Gastroesophageal sphincter (tissue), 4 donors: ENCODE measurements at regions not wholly inside any gene's neighbourhood (a gene's known extent, or its start where the extent isn't known, plus 50 kb on each side); places are given as distances from the start of the nearest gene placed in this dataset.
A peak's percentile ranks its signal among the peaks of the same experiment; 100 is the strongest.

Experiments used
- ATAC-seq: fragments of 150-250 bp; one replicate; pipeline ENCODE4 v1.9.1; 2016; ENCODE audit warnings: mild to moderate bottlenecking, moderate library complexity
- H3K27ac ChIP-seq, 4 donors: fragments of 200-600 bp; sonication (generic) in 3 of 4; 1 replicate in 3 of 4; 2 replicates in 1 of 4; pipeline ENCODE4 v1.5.1; 2016 to 2019
- H3K27me3 ChIP-seq: fragments of 200-600 bp; sonication (generic); one replicate; pipeline ENCODE4 v1.5.1; 2019
- H3K36me3 ChIP-seq, 2 donors: fragments of 200-600 bp; sonication (generic); one replicate each; pipeline ENCODE4 v1.5.1; 2019; ENCODE audit warnings: control low read depth in 1 of 2
- H3K4me1 ChIP-seq, 3 donors: fragments of 200-600 bp; sonication (generic); 1 replicate in 2 of 3; 2 replicates in 1 of 3; pipeline ENCODE4 v1.5.1; 2016 to 2019; ENCODE audit warnings: control low read depth in 2 of 3
- H3K4me3 ChIP-seq, 2 donors: fragments of 200-600 bp; sonication (generic); one replicate each; pipeline ENCODE4 v1.5.1; 2019; ENCODE audit warnings: mild to moderate bottlenecking in 1 of 2, moderate library complexity in 1 of 2
- H3K9me3 ChIP-seq, 3 donors: fragments of 200-600 bp; sonication (generic); one replicate each; pipeline ENCODE4 v1.5.1; 2017 to 2019; ENCODE audit warnings: control low read depth in 2 of 3
- CTCF ChIP-seq, 4 experiments: fragments of 200-600 bp in 2 of 4; fragments of 450-650 bp in 2 of 4; sonication (generic) in 1 of 4; IDR thresholded peaks; one replicate each; pipeline ENCODE4 v1.5.1; 2017 to 2019; ENCODE audit warnings: antibody characterized with exemption in 4 of 4, mild to moderate bottlenecking in 2 of 4, moderate library complexity in 2 of 4
- EP300 ChIP-seq: sonication (generic); formaldehyde crosslinking; IDR thresholded peaks from one replicate; pipeline ENCODE4 v1.6.1; 2017; ENCODE audit warnings: antibody characterized with exemption, mild to moderate bottlenecking
- POLR2A ChIP-seq, 2 donors: fragments of 450-650 bp; IDR thresholded peaks; one replicate each; pipeline ENCODE4 v1.6.1; 2017; ENCODE audit warnings: antibody characterized with exemption in 2 of 2, mild to moderate bottlenecking in 2 of 2, moderate library complexity in 1 of 2
- POLR2AphosphoS5 ChIP-seq: sonication (generic); formaldehyde crosslinking; IDR thresholded peaks from one replicate; pipeline ENCODE4 v1.6.1; 2017; ENCODE audit warnings: antibody characterized with exemption
- WGBS, 2 donors: methylation state at CpG; one replicate each; pipeline ENCODE4 v1.1.5; 2018; ENCODE audit warnings: low coverage in 1 of 2; 5-methylcytosine and 5-hydroxymethylcytosine counted together

DNA sequence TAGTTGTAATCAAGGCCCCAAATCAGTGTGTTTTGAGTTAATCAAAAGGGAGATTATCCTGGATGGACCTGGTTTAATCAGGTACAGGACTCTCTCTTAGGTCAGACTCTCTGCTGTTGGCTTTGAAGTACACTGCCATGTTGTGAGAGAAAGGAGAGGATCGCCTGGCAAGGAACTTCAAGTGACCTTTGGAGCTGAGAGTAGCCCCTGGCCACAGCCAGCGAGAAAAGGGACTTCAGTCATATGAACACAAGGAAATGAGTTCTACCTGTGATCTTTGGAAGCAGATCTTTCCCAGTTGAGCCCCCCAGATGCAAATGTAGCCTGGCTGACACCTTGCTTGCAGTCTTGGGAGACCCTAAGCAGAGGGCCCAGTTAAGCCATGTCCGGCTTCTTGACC, 68.3 kb upstream of the CPM start:
- H3K4me3 ChIP-seq, result no peak overlapping the region
- ATAC-seq, result no peak
- H3K4me1 ChIP-seq, result peaks cover 0 to 3% (median under 1%) of the 10 kb centered on the region in 3 donors
- no peak overlapping the region for H3K27ac ChIP-seq
- TF ChIP-seq POLR2A (IDR thresholded peaks at IDR 0.05) (no peak), POLR2AphosphoS5 (no peak), CTCF (IDR thresholded peaks at IDR 0.05) (no peak), EP300 (no peak)
- 100% methylated on average over 3 of the region's 3 CpGs for WGBS, 2 donors
- H3K9me3 ChIP-seq, result no peaks in the 10 kb centered on the region
- H3K27me3 ChIP-seq, result no peaks in the 10 kb centered on the region
- no peaks in the 10 kb centered on the region for H3K36me3 ChIP-seq

DNA sequence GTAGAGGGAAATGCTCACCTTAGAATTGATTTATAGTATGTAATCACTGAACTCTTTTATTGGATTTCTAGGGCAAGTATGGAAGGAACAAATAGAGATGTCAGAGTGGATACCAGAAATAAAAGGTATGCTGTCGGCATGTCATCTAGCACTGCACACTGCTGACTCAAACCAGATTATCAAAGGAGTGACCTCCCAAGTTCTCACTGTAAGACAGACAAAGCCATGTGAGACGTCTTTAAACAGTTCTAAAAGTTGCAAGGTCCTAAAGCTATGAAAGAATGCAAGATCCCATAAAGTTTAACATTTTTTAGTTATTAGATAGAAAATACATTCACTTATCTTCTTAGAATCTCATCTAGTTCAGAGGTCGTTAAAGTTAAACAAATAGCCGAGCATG, 70.0 kb upstream of the CPM start:
- H3K4me1 ChIP-seq, result peaks cover 4 to 20% (median 4%) of the 10 kb centered on the region in 3 donors
- WGBS, 2 donors, result 91 to 92% methylated on average over 4 of the region's 4 CpGs
- ATAC-seq, result no peak

GRCh38 chr12:69003991-69004390, 71.0 kb upstream of the CPM start:
- no peaks in the 10 kb centered on the region for H3K27me3 ChIP-seq
- ATAC-seq, result no peak
- no peaks in the 10 kb centered on the region for H3K36me3 ChIP-seq
- H3K4me1 ChIP-seq, result peaks cover 4 to 26% (median 4%) of the 10 kb centered on the region in 3 donors
- WGBS, 2 donors, result 78 to 86% methylated on average over 1 to 2 of the region's 2 CpGs
- H3K4me3 ChIP-seq, result no peak overlapping the region
- TF ChIP-seq POLR2AphosphoS5 (no peak), EP300 (no peak)
- no peak overlapping the region for H3K27ac ChIP-seq
- H3K9me3 ChIP-seq, result no peaks in the 10 kb centered on the region

More for the DNA sequence above, 70.0 kb upstream of the CPM start:
- no peaks in the 10 kb centered on the region for H3K9me3 ChIP-seq
- H3K27ac ChIP-seq, result no peak overlapping the region
- no peaks in the 10 kb centered on the region for H3K27me3 ChIP-seq
- H3K4me3 ChIP-seq, result no peak overlapping the region
- no peak for TF ChIP-seq EP300
- no peak for TF ChIP-seq POLR2AphosphoS5
- TF ChIP-seq POLR2A (IDR thresholded peaks at IDR 0.05), result no peak
- TF ChIP-seq CTCF (IDR thresholded peaks at IDR 0.05), result no peak
- H3K36me3 ChIP-seq, result no peaks in the 10 kb centered on the region

DNA sequence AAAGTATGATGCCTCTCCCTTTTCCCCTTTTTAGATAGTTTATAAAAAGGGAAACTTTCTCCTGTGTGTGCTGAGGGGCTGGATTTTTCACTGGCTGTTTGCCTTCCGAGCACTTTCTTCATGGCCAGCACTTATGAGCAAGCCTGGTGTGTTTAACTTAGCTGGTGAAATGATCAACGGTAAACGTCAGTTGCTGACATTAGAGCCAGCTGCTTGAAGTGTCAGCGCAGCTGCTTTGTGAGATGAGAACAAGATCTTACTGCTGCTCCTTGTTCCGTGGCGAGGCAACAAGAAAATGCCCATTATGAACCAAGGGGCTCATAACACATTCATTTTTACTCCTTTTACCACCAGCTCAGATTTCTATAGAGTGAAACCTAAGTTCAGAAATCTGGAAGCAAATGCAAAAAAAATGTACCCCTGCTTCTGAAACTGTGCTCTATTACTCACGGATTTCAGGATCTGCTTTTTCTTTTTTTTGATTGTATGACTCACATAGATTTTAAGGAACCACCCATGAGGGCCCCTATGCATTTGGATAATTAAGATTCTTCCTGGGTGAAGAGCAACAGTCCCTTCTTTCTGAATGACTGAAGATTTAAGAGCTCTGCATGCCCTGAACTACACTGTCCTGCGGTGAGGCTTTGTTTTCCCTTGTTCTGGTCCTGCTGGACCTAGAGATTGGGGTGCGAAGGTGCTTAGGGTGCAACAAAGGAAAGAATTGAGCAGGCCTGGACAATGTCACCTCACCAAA, 74.3 kb upstream of the CPM start:
- Histone ChIP-seq H3K4me1 (peaks cover 4 to 26% (median 4%) of the 10 kb centered on the region in 3 donors), H3K9me3 (no peaks in the 10 kb centered on the region), H3K27me3 (no peaks in the 10 kb centered on the region), H3K4me3 (peak overlapping the region in 1 of 2 donors; percentile 16), H3K36me3 (no peaks in the 10 kb centered on the region), H3K27ac (peak overlapping the region in 3 of 4 donors; percentile 52 to 72 (median 60))
- ATAC-seq, result peak; percentile 74
- TF ChIP-seq POLR2AphosphoS5 (peak; percentile 58), CTCF (IDR thresholded peaks at IDR 0.05) (no peak)
- 7 to 10% methylated on average over 3 to 8 of the region's 9 CpGs for WGBS, 2 donors

DNA sequence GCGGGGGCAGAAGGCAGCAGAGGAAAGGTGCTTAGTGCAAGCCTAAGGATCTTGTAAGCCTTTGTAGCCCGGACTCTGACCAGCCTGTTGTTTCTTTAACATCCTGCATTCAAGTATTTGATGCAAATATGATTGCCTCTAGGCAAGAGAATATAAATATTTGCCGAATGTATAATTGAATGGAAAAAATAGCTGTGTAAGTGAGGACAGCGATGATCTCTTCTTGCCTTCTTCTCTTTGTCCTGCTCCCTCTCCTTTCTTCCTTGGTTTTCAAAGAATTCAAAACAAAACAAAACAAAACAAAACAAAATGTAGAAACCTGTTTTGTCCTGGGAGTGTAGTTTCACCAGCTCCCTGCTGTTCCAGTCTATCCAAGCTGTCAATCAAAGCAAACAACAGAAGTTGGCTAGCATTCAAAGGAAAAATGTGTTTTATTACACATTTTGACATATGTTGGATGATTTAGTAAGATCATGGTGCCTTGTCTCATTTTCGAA, 74.9 kb upstream of the CPM start:
- no peak for ATAC-seq

More for the DNA sequence above, 74.9 kb upstream of the CPM start:
- peaks cover 4 to 26% (median 4%) of the 10 kb centered on the region in 3 donors for H3K4me1 ChIP-seq
- WGBS, 2 donors, result 32 to 42% methylated on average over 4 of the region's 5 CpGs
- H3K27ac ChIP-seq, result peak overlapping the region in 3 of 4 donors; percentile 44 to 72 (median 60)
- no peaks in the 10 kb centered on the region for H3K36me3 ChIP-seq
- no peaks in the 10 kb centered on the region for H3K9me3 ChIP-seq
- no peak for TF ChIP-seq EP300
- TF ChIP-seq POLR2A (IDR thresholded peaks at IDR 0.05), result no peak
- no peak for TF ChIP-seq POLR2AphosphoS5
- TF ChIP-seq CTCF (IDR thresholded peaks at IDR 0.05), result no peak
- no peaks in the 10 kb centered on the region for H3K27me3 ChIP-seq
- H3K4me3 ChIP-seq, result no peak overlapping the region
